Stomach (tissue), 4 donors: ENCODE measurements at regions not wholly inside any gene's neighbourhood (a gene's known extent, or its start where the extent isn't known, plus 50 kb on each side); places are given as distances from the start of the nearest gene placed in this dataset.

Experiments
- CTCF ChIP-seq, 7 experiments: fragments of 450-650 bp in 4 of 7; fragments of 200-600 bp in 3 of 7; sonication (generic) in 3 of 7; IDR thresholded peaks; one replicate each; pipeline ENCODE4 v1.5.1; 2016 to 2019; ENCODE audit warnings: antibody characterized with exemption in 7 of 7, control low read depth in 2 of 7, mild to moderate bottlenecking in 1 of 7
- POLR2AphosphoS5 ChIP-seq, 3 donors: sonication (generic); formaldehyde crosslinking; IDR thresholded peaks; one replicate each; pipeline ENCODE4 v1.6.1; 2016; ENCODE audit warnings: antibody characterized with exemption in 3 of 3

GRCh38 chr6:85997206-85997605, 354.5 kb upstream of the SYNCRIP start:
- TF ChIP-seq CTCF (IDR thresholded peaks at IDR 0.05) (no peak), POLR2AphosphoS5 (IDR thresholded peaks at IDR 0.05) (no peak)
